ENCODE measurements at regions not wholly inside any gene's neighbourhood (a gene's known extent, or its start where the extent isn't known, plus 50 kb on each side); places are given as distances from the start of the nearest gene placed in this dataset.

GRCh38 chr16:8398548-8398947 is 191.8 kb downstream of the TMEM114 start:
- no peak overlapping the region for H3K4me3 ChIP-seq (replicated peaks; ENCODE audit: low read depth, low read length)
- no peak for DNase-seq (ENCODE audit: low read depth)
- TF ChIP-seq, protein P1, sequence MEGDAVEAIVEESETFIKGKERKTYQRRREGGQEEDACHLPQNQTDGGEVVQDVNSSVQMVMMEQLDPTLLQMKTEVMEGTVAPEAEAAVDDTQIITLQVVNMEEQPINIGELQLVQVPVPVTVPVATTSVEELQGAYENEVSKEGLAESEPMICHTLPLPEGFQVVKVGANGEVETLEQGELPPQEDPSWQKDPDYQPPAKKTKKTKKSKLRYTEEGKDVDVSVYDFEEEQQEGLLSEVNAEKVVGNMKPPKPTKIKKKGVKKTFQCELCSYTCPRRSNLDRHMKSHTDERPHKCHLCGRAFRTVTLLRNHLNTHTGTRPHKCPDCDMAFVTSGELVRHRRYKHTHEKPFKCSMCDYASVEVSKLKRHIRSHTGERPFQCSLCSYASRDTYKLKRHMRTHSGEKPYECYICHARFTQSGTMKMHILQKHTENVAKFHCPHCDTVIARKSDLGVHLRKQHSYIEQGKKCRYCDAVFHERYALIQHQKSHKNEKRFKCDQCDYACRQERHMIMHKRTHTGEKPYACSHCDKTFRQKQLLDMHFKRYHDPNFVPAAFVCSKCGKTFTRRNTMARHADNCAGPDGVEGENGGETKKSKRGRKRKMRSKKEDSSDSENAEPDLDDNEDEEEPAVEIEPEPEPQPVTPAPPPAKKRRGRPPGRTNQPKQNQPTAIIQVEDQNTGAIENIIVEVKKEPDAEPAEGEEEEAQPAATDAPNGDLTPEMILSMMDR (IDR thresholded peaks at IDR 0.05; ENCODE audit: low read length, missing control alignments): no peak

- no peak for DNase-seq (ENCODE audit: low read depth)
- no peak overlapping the region for H3K4me3 ChIP-seq (replicated peaks; ENCODE audit: low read depth, low read length)
- TF ChIP-seq, protein P1 (IDR thresholded peaks at IDR 0.05; ENCODE audit: low read length, missing control alignments): no peak
These were observed 193.1 kb downstream of the TMEM114 start for GRCh38 chr16:8397223-8397622.

DNA sequence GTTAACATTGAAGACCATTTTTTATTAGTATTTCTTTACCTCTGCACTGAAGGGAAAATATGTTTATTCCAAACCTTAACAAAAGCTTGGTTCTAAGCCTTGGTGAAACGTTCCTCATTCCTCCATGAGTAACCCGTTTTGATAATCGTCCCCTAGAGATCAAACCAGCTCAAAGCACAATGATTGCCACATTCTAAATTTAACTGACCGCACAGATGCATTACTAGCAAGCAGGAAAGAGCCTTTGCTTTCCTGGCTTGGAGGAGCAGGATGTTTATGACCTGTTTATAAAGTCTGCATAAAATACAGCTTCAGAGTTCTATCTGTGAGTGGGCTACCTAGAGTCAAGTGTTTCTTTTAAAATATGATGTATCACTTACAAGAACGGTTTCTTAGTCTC is 193.8 kb downstream of the TMEM114 start:
- no peak overlapping the region for H3K4me3 ChIP-seq (replicated peaks; ENCODE audit: low read depth, low read length)
- no peak for DNase-seq (ENCODE audit: low read depth)
- TF ChIP-seq, protein P1 (IDR thresholded peaks at IDR 0.05; ENCODE audit: low read length, missing control alignments): no peak

- no peak for DNase-seq (ENCODE audit: low read depth)
- TF ChIP-seq, protein P1 (IDR thresholded peaks at IDR 0.05; ENCODE audit: low read length, missing control alignments): no peak
- no peak overlapping the region for H3K4me3 ChIP-seq (replicated peaks; ENCODE audit: low read depth, low read length)
These were observed 199.1 kb downstream of the TMEM114 start for GRCh38 chr16:8391257-8391656.

- TF ChIP-seq, protein P1 (IDR thresholded peaks at IDR 0.05; ENCODE audit: low read length, missing control alignments): no peak
- no peak for DNase-seq (ENCODE audit: low read depth)
- no peak overlapping the region for H3K4me3 ChIP-seq (replicated peaks; ENCODE audit: low read depth, low read length)
These were observed 201.6 kb downstream of the TMEM114 start for GRCh38 chr16:8388684-8389083.

DNA sequence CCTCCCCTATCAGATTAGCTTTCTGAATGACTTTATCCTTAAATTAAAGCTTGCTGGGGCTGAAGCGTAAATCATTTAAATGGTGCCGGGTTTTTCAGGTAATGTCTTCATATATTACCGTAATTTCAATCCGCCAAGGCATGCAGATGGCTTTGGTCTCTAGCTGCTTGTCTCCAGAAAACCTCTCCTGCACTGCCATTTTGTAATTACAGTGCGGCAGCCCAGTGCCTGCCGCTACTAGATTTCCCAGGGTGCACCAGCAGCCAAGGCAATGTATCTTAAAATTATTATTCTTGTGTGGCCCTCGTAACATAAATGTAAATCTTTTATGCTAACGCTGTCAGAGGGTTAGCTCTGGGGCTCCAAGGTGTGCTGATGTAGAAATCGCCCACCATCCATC is 208.5 kb downstream of the TMEM114 start:
- DNase-seq (ENCODE audit: low read depth): no peak
- TF ChIP-seq, protein P1 (IDR thresholded peaks at IDR 0.05; ENCODE audit: low read length, missing control alignments): no peak
- H3K4me3 ChIP-seq (replicated peaks; ENCODE audit: low read depth, low read length): no peak overlapping the region

DNA sequence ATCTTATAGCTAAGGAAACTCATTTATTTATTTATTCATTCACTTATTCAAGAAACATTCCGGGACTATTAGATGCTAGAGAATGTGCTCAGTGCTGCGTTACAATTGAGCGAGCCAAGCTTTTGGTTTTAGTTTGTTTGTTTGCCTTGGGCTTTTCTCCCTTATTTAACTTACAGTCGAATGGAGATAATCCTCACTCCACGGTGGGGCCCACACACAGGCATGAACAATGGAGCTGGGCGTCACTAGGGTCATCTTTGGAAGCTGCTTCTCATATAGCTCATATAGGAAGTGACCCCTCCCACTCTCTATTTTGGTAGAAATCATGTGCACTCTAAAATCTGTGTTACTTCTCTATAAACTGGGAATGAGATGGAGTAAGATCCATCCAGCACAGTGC is 210.0 kb downstream of the TMEM114 start:
- TF ChIP-seq, protein P1 (IDR thresholded peaks at IDR 0.05; ENCODE audit: low read length, missing control alignments): no peak

More for the DNA sequence above, 210.0 kb downstream of the TMEM114 start:
- no peak for DNase-seq (ENCODE audit: low read depth)
- no peak overlapping the region for H3K4me3 ChIP-seq (replicated peaks; ENCODE audit: low read depth, low read length)

All from fibroblast of pulmonary artery (primary cell).